K562 (cell line): ENCODE measurements at regions not wholly inside any gene's neighbourhood (a gene's known extent, or its start where the extent isn't known, plus 50 kb on each side); places are given as distances from the start of the nearest gene placed in this dataset.
A peak's percentile ranks its signal among the peaks of the same experiment; 100 is the strongest.

ENCODE experiments used
- ATAC-seq: fragments of 200-7000 bp; cut with Tn5 transposase; 3 replicates; pipeline ENCODE4 v1.9.1; 2020; ENCODE audit warnings: moderate library complexity
- BruUV-seq: library from RNA; stranded (reverse); fragments of 400-500 nt; replicated peaks from 2 replicates; lab custom pipeline; 2021; lab: Mats Ljungman, UMichigan
- CTCF ChIA-PET: fragments of 300-600 bp; formaldehyde crosslinking; extraction: SDS; loops from one replicate; lab custom pipeline; 2021; ENCODE audit warnings: low intra/inter-chr PET ratio; lab: Yijun Ruan, JAX
- POLR2A ChIA-PET: fragments of 300-600, 350-650 bp; sonication (Branson Sonifier 250); formaldehyde crosslinking; extraction: SDS; loops from one replicate; lab custom pipeline; 2021; ENCODE audit warnings: antibody characterized with exemption, inconsistent platforms; lab: Yijun Ruan, JAX
- DNase-seq, 4 experiments: peaks; one replicate each; pipeline versions ENCODE4 v3.0.0 to v3.0.0-alpha.2; 2011 to 2018; ENCODE audit warnings: low spot score in 3 of 4, mixed read lengths in 3 of 4; ENCODE audit errors: extremely low read depth in 1 of 4
- FAIRE-seq: peaks from 2 replicates; lab custom pipeline; 2011; peaks lifted over from hg19 to GRCh38; lab: Jason Lieb, UNC
- H2AFZ ChIP-seq: 2 replicates; pipeline ENCODE4 v1.6.0; 2011; ENCODE audit warnings: low read depth, low read length, control low read depth, inconsistent platforms
- H3K27ac ChIP-seq: fragments of 200-600 bp; 3 replicates; pipeline ENCODE4 v1.8.0; 2011; ENCODE audit warnings: low read depth, mild to moderate bottlenecking, control low read depth, inconsistent platforms, low read length, moderate library complexity, mixed read lengths; ENCODE audit errors: extremely low read depth
- H3K27me3 ChIP-seq, 2 experiments: fragments of 300-600 bp in 1 of 2; 2 replicates in 1 of 2; 3 replicates in 1 of 2; pipeline versions ENCODE4 v1.6.0 to v1.8.0; 2011; ENCODE audit warnings: inconsistent platforms in 2 of 2, low read length in 2 of 2, mild to moderate bottlenecking in 1 of 2, mixed read lengths in 1 of 2, moderate library complexity in 1 of 2; ENCODE audit not compliant: control insufficient read depth in 2 of 2, insufficient read depth in 2 of 2
- H3K36me3 ChIP-seq: fragments of 300-600 bp; 3 replicates; pipeline ENCODE4 v1.8.0; 2011; ENCODE audit warnings: mild to moderate bottlenecking, low read length, inconsistent platforms; ENCODE audit not compliant: control insufficient read depth, insufficient read depth
- H3K4me1 ChIP-seq, 2 experiments: fragments of 200-600 bp in 1 of 2; replicated peaks in 1 of 2; 2 replicates in 1 of 2; 3 replicates in 1 of 2; pipeline versions ENCODE4 v1.5.1 to v1.8.0; 2011; ENCODE audit warnings: inconsistent platforms in 2 of 2, low read length in 2 of 2, mild to moderate bottlenecking in 1 of 2, mixed read lengths in 1 of 2, moderate library complexity in 1 of 2; ENCODE audit not compliant: control insufficient read depth in 2 of 2, insufficient read depth in 2 of 2
- H3K4me2 ChIP-seq: 2 replicates; pipeline ENCODE4 v1.6.1; 2011; ENCODE audit warnings: low read length, control low read depth, inconsistent platforms, mixed read lengths; ENCODE audit not compliant: insufficient read depth
- H3K4me3 ChIP-seq: fragments of 200-600 bp; sonication (generic), shearing (Covaris generic); 2 replicates; pipeline ENCODE4 v1.5.1; 2016; ENCODE audit warnings: control low read depth, inconsistent platforms
- H3K79me2 ChIP-seq: fragments of 200-600 bp; 3 replicates; pipeline ENCODE4 v1.8.0; 2011; ENCODE audit warnings: low read length, inconsistent platforms; ENCODE audit not compliant: control insufficient read depth, insufficient read depth
- H3K9ac ChIP-seq, 2 experiments: 2 replicates each; pipeline versions ENCODE4 v1.6.0 to v1.6.1; 2011; ENCODE audit warnings: low read depth in 2 of 2, low read length in 2 of 2, control low read depth in 1 of 2, inconsistent platforms in 1 of 2, mild to moderate bottlenecking in 1 of 2, mixed read lengths in 1 of 2; ENCODE audit not compliant: insufficient read depth in 1 of 2
- H3K9me1 ChIP-seq: one replicate; pipeline ENCODE4 v1.6.0; 2011; ENCODE audit warnings: inconsistent platforms, mild to moderate bottlenecking, low read length, moderate library complexity; ENCODE audit not compliant: control insufficient read depth, insufficient read depth
- H3K9me3 ChIP-seq: replicated peaks from 2 replicates; pipeline ENCODE4 v1.5.1; 2011; ENCODE audit warnings: low read depth, low read length, inconsistent platforms; ENCODE audit not compliant: control insufficient read depth, insufficient read depth
- H4K20me1 ChIP-seq: replicated peaks from 2 replicates; pipeline ENCODE4 v1.6.1; 2011; ENCODE audit warnings: low read length, inconsistent platforms, mixed read lengths; ENCODE audit not compliant: control insufficient read depth, insufficient read depth
- CTCF ChIP-seq, 3 experiments: IDR thresholded peaks in 2 of 3; conservative IDR thresholded peaks in 1 of 3; 2 replicates each; pipeline ENCODE4 v1.5.1; 2011 to 2012; ENCODE audit warnings: low read length in 3 of 3, mild to moderate bottlenecking in 3 of 3, control low read depth in 2 of 3, improper control_type of control experiment in 1 of 3, inconsistent platforms in 1 of 3, low read depth in 1 of 3, mixed read lengths in 1 of 3, moderate library complexity in 1 of 3; ENCODE audit not compliant: insufficient read depth in 2 of 3
- E2F6 ChIP-seq, 2 experiments: IDR thresholded peaks; 2 replicates each; pipeline ENCODE4 v1.6.1; 2011; ENCODE audit warnings: borderline replicate concordance in 1 of 2, control low read depth in 1 of 2, low read depth in 1 of 2, low read length in 1 of 2, mild to moderate bottlenecking in 1 of 2, mixed read lengths in 1 of 2, moderate library complexity in 1 of 2; ENCODE audit not compliant: insufficient read depth in 1 of 2, insufficient read length in 1 of 2, poor library complexity in 1 of 2, severe bottlenecking in 1 of 2; ENCODE audit errors: extremely low read depth in 1 of 2
- HNRNPL ChIP-seq: fragments of 200-400 bp; formaldehyde crosslinking; IDR thresholded peaks from 2 replicates; pipeline ENCODE4 v1.6.1; 2017; ENCODE audit warnings: low read depth, mild to moderate bottlenecking, low read length
- L3MBTL2 ChIP-seq: fragments of 450-650 bp; IDR thresholded peaks from 2 replicates; pipeline ENCODE4 v1.6.1; 2016; ENCODE audit warnings: mild to moderate bottlenecking, moderate library complexity
- ZC3H11A ChIP-seq: IDR thresholded peaks from 2 replicates; pipeline ENCODE4 v1.6.1; 2012; ENCODE audit warnings: low read depth, low read length, improper control_type of control experiment
- ZNF263 ChIP-seq: sonication (generic); formaldehyde crosslinking; IDR thresholded peaks from 2 replicates; pipeline ENCODE4 v1.8.0; 2022; ENCODE audit warnings: mild to moderate bottlenecking, missing genetic modification reagents, borderline replicate concordance
- WGBS: fragments of 100-300 bp; shearing (Covaris generic); methylation state at CpG from one replicate; pipeline ENCODE4 v1.1.6; 2016; ENCODE audit warnings: low coverage, mixed read lengths; ENCODE audit not compliant: insufficient coverage; ENCODE audit errors: missing lambda C conversion rate; 5-methylcytosine and 5-hydroxymethylcytosine counted together
- in situ Hi-C: fragments of 300-500 bp; cut with MboI; formaldehyde crosslinking; loops from 4 replicates; pipeline ENCODE4 v1.15.0; 2018; ENCODE audit warnings: inconsistent platforms, mixed read lengths
- intact Hi-C: fragments of 100-400 bp; cut with micrococcal nuclease; formaldehyde crosslinking; loops from 2 replicates; pipeline ENCODE4 v1.14.2; 2022
- TF ChIP-seq, protein P1 (sequence below): fragments of 250-450 bp; sonication (Bioruptor Pico); IDR thresholded peaks from 2 replicates; pipeline ENCODE4 v1.6.1; 2021; ENCODE audit warnings: mild to moderate bottlenecking
- TF ChIP-seq, protein P2 (sequence below): IDR thresholded peaks from 2 replicates; pipeline ENCODE4 v1.6.1; 2016; ENCODE audit warnings: missing genetic modification characterization, missing compliant biosample characterization

GRCh38 chr16:6682142-6682811, 650.4 kb upstream of the RBFOX1 start:
- Histone ChIP-seq H3K4me3 (no peak overlapping the region), H2AFZ (no peak overlapping the region), H3K4me1 (no peaks in the 10 kb centered on the region), H3K79me2 (no peaks in the 10 kb centered on the region), H3K27ac (no peak overlapping the region), H3K9ac (no peak overlapping the region), H3K9me1 (no peaks in the 10 kb centered on the region), H3K9me3 (no peaks in the 10 kb centered on the region), H3K36me3 (no peaks in the 10 kb centered on the region), H3K4me2 (no peak overlapping the region), H4K20me1 (no peaks in the 10 kb centered on the region), H3K27me3 (no peaks in the 10 kb centered on the region)
- ChIA-PET POLR2A (interaction anchor here (0.6 kb wide), 1 partner anchor 1624 kb away, joined by 3 read pairs; no protein-coding TSS in a partner anchor), CTCF (no interaction called here)
- FAIRE-seq (peak; percentile 72), ATAC-seq (peak; percentile 89), DNase-seq (peak; percentile 59 to 70 (median 65))
- BruUV-seq = no TSS peak
- 24% methylated on average over 19 of the region's 19 CpGs for WGBS
- in situ Hi-C loops (loop anchor here (25.0 kb wide), 1 partner anchor 1505 kb away; no protein-coding TSS in a partner anchor), intact Hi-C loops (no loop called here)
- TF ChIP-seq ZNF263 (CRISPR knock-in tag) = no peak
- TF ChIP-seq L3MBTL2 = peak; percentile 50
- no peak for TF ChIP-seq HNRNPL
- TF ChIP-seq, protein P1, sequence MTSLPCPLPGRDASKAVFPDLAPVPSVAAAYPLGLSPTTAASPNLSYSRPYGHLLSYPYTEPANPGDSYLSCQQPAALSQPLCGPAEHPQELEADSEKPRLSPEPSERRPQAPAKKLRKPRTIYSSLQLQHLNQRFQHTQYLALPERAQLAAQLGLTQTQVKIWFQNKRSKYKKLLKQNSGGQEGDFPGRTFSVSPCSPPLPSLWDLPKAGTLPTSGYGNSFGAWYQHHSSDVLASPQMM (CRISPR knock-in tag) = no peak
- TF ChIP-seq ZC3H11A = no peak
- peak in 1 of 2 experiments; percentile 56 for TF ChIP-seq E2F6 (IDR thresholded peaks at IDR 0.05; ENCODE audit: borderline replicate concordance in 1 of 2, extremely low read depth in 1 of 2, insufficient read depth in 1 of 2, insufficient read length in 1 of 2, low read depth in 1 of 2, low read length in 1 of 2, poor library complexity in 1 of 2, severe bottlenecking in 1 of 2)
- TF ChIP-seq CTCF (IDR thresholded peaks at IDR 0.05 in 2 of 3, conservative IDR thresholded peaks at IDR 0.05 in 1 of 3; ENCODE audit: insufficient read depth in 2 of 3, low read depth in 1 of 3, low read length in 3 of 3) = peak; percentile 65 to 90 (median 82)
- TF ChIP-seq, protein P2, sequence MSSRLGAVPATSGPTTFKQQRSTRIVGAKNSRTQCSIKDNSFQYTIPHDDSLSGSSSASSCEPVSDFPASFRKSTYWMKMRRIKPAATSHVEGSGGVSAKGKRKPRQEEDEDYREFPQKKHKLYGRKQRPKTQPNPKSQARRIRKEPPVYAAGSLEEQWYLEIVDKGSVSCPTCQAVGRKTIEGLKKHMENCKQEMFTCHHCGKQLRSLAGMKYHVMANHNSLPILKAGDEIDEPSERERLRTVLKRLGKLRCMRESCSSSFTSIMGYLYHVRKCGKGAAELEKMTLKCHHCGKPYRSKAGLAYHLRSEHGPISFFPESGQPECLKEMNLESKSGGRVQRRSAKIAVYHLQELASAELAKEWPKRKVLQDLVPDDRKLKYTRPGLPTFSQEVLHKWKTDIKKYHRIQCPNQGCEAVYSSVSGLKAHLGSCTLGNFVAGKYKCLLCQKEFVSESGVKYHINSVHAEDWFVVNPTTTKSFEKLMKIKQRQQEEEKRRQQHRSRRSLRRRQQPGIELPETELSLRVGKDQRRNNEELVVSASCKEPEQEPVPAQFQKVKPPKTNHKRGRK = no peak
